ENCODE measurements at regions not wholly inside any gene's neighbourhood (a gene's known extent, or its start where the extent isn't known, plus 50 kb on each side); places are given as distances from the start of the nearest gene placed in this dataset.

- TF ChIP-seq CTCF (IDR thresholded peaks at IDR 0.05): no peak
- TF ChIP-seq POLR2A (IDR thresholded peaks at IDR 0.05): no peak
Observed at GRCh38 chr2:217667035-217667434, 335.8 kb downstream of the TNS1 start.

Measured in body of pancreas (tissue), 4 donors.